Glutamatergic neuron (in vitro differentiated cells): ENCODE measurements at regions not wholly inside any gene's neighbourhood (a gene's known extent, or its start where the extent isn't known, plus 50 kb on each side); places are given as distances from the start of the nearest gene placed in this dataset.

Experiments used
- DNase-seq: peaks from one replicate; pipeline ENCODE4 v3.0.0; 2022
- H3K27ac Mint-ChIP-seq: one replicate; pipeline ENCODE4 v1.8.0; 2020; ENCODE audit warnings: mild to moderate bottlenecking, mixed read lengths, inconsistent platforms; ENCODE audit not compliant: unreplicated experiment
- H3K27me3 Mint-ChIP-seq: one replicate; pipeline ENCODE4 v1.8.0; 2020; ENCODE audit warnings: mild to moderate bottlenecking, moderate library complexity, mixed read lengths, inconsistent platforms; ENCODE audit not compliant: unreplicated experiment
- H3K36me3 Mint-ChIP-seq: one replicate; pipeline ENCODE4 v1.8.0; 2020; ENCODE audit warnings: mild to moderate bottlenecking, mixed read lengths, inconsistent platforms; ENCODE audit not compliant: unreplicated experiment
- H3K4me1 Mint-ChIP-seq: one replicate; pipeline ENCODE4 v1.8.0; 2020; ENCODE audit warnings: mild to moderate bottlenecking, low read depth, mixed read lengths, inconsistent platforms; ENCODE audit not compliant: unreplicated experiment
- H3K4me3 Mint-ChIP-seq: one replicate; pipeline ENCODE4 v1.8.0; 2020; ENCODE audit warnings: mild to moderate bottlenecking, mixed read lengths, inconsistent platforms; ENCODE audit not compliant: unreplicated experiment
- H3K9me3 Mint-ChIP-seq: one replicate; pipeline ENCODE4 v1.8.0; 2020; ENCODE audit warnings: mild to moderate bottlenecking, moderate library complexity, mixed read lengths, inconsistent platforms; ENCODE audit not compliant: unreplicated experiment
- TF ChIP-seq, protein P1 (sequence below): fragments of 200-600 bp; sonication (generic); IDR thresholded peaks from one replicate; pipeline ENCODE4 v1.5.0; 2021; ENCODE audit not compliant: partially characterized antibody, unreplicated experiment

DNA sequence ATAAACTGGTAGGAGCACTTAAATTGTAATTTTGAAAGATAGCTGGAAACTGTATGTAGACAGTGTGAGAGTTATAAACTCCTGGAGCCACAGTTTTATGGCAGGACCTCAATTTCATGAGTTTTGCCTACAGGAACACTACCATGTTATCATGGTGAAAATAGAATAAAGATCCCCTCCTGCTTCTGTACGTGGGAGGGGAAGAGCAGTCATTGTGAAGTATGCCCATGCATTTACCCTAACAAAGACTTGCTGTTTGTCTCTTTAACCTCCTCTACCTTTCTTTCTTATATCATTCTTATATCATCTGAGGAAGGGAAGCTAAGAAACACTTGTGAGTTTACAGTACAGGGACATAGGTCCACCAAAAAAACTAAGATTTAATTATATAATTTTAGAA is 327.0 kb downstream of the PCDH10 start:
- Mint-ChIP-seq H3K4me1 (no peaks in the 10 kb centered on the region), H3K27ac (no peak overlapping the region)

GRCh38 chr4:133474501-133474900 is 325.4 kb downstream of the PCDH10 start:
- Mint-ChIP-seq H3K4me3 (no peak overlapping the region), H3K27ac (no peak overlapping the region), H3K4me1 (no peaks in the 10 kb centered on the region), H3K27me3 (no peaks in the 10 kb centered on the region), H3K9me3 (no peaks in the 10 kb centered on the region), H3K36me3 (no peaks in the 10 kb centered on the region)
- DNase-seq: no peak
- TF ChIP-seq, protein P1, sequence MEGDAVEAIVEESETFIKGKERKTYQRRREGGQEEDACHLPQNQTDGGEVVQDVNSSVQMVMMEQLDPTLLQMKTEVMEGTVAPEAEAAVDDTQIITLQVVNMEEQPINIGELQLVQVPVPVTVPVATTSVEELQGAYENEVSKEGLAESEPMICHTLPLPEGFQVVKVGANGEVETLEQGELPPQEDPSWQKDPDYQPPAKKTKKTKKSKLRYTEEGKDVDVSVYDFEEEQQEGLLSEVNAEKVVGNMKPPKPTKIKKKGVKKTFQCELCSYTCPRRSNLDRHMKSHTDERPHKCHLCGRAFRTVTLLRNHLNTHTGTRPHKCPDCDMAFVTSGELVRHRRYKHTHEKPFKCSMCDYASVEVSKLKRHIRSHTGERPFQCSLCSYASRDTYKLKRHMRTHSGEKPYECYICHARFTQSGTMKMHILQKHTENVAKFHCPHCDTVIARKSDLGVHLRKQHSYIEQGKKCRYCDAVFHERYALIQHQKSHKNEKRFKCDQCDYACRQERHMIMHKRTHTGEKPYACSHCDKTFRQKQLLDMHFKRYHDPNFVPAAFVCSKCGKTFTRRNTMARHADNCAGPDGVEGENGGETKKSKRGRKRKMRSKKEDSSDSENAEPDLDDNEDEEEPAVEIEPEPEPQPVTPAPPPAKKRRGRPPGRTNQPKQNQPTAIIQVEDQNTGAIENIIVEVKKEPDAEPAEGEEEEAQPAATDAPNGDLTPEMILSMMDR: no peak

More for the DNA sequence above, 327.0 kb downstream of the PCDH10 start:
- no peaks in the 10 kb centered on the region for H3K9me3 Mint-ChIP-seq
- DNase-seq: no peak
- H3K27me3 Mint-ChIP-seq: no peaks in the 10 kb centered on the region
- no peak overlapping the region for H3K4me3 Mint-ChIP-seq
- no peaks in the 10 kb centered on the region for H3K36me3 Mint-ChIP-seq
- TF ChIP-seq, protein P1: no peak

DNA sequence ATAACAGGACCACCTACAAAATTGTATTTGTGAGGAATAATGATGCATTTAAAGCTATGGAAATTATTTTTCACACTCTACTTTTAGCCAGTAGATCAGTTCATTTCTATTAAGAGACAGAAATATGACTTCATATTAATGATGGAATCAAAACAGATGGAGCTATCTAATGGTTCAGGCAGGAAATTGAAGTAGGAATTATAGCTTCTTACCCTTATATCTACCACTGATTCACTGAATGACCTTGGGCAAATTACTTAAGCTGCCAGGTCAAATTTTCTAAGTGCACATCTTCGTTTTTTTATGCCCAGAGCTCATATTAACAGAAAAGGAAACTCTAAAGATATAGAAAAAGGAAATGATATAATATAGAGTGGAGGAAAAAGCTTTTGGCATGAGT is 323.1 kb downstream of the PCDH10 start:
- no peaks in the 10 kb centered on the region for H3K9me3 Mint-ChIP-seq
- H3K27ac Mint-ChIP-seq: no peak overlapping the region
- no peaks in the 10 kb centered on the region for H3K27me3 Mint-ChIP-seq
- H3K4me3 Mint-ChIP-seq: no peak overlapping the region
- no peaks in the 10 kb centered on the region for H3K36me3 Mint-ChIP-seq
- TF ChIP-seq, protein P1: no peak
- no peak for DNase-seq
- no peaks in the 10 kb centered on the region for H3K4me1 Mint-ChIP-seq

- DNase-seq: no peak
- H3K9me3 Mint-ChIP-seq: peaks cover 1% of the 10 kb centered on the region
- no peaks in the 10 kb centered on the region for H3K36me3 Mint-ChIP-seq
- H3K4me3 Mint-ChIP-seq: no peak overlapping the region
- H3K27ac Mint-ChIP-seq: no peak overlapping the region
- no peaks in the 10 kb centered on the region for H3K27me3 Mint-ChIP-seq
- peaks cover 2% of the 10 kb centered on the region for H3K4me1 Mint-ChIP-seq
- TF ChIP-seq, protein P1: no peak
Observed at GRCh38 chr4:133467290-133467947, 318.3 kb downstream of the PCDH10 start.

GRCh38 chr4:133465022-133465421 is 315.9 kb downstream of the PCDH10 start:
- H3K4me3 Mint-ChIP-seq: no peak overlapping the region

More at GRCh38 chr4:133465022-133465421, 315.9 kb downstream of the PCDH10 start:
- Mint-ChIP-seq H3K27me3 (no peaks in the 10 kb centered on the region), H3K36me3 (no peaks in the 10 kb centered on the region), H3K27ac (no peak overlapping the region), H3K9me3 (peaks cover 1% of the 10 kb centered on the region), H3K4me1 (peaks cover 2% of the 10 kb centered on the region)
- DNase-seq: no peak
- TF ChIP-seq, protein P1: no peak
